Transverse colon (tissue), 4 donors: ENCODE measurements at regions not wholly inside any gene's neighbourhood (a gene's known extent, or its start where the extent isn't known, plus 50 kb on each side); places are given as distances from the start of the nearest gene placed in this dataset.

Source experiments
- EP300 ChIP-seq: sonication (generic); formaldehyde crosslinking; IDR thresholded peaks from one replicate; pipeline ENCODE4 v1.6.1; 2017; ENCODE audit warnings: antibody characterized with exemption, low read depth
- POLR2A ChIP-seq: fragments of 450-650 bp; IDR thresholded peaks from one replicate; pipeline ENCODE4 v1.6.1; 2016; ENCODE audit warnings: antibody characterized with exemption, mild to moderate bottlenecking, moderate library complexity
- POLR2AphosphoS5 ChIP-seq, 3 donors: sonication (generic); formaldehyde crosslinking; IDR thresholded peaks; one replicate each; pipeline ENCODE4 v1.6.1; 2016; ENCODE audit warnings: antibody characterized with exemption in 3 of 3
- TF ChIP-seq, protein P1 (sequence below), 5 experiments: fragments of 200-600 bp in 3 of 5; fragments of 450-650 bp in 2 of 5; sonication (generic) in 3 of 5; IDR thresholded peaks; 1 replicate in 2 of 5; 2 replicates in 3 of 5; pipeline ENCODE4 v1.5.1; 2016 to 2017; ENCODE audit warnings: antibody characterized with exemption in 5 of 5, inconsistent platforms in 3 of 5, mild to moderate bottlenecking in 2 of 5, moderate library complexity in 1 of 5

DNA sequence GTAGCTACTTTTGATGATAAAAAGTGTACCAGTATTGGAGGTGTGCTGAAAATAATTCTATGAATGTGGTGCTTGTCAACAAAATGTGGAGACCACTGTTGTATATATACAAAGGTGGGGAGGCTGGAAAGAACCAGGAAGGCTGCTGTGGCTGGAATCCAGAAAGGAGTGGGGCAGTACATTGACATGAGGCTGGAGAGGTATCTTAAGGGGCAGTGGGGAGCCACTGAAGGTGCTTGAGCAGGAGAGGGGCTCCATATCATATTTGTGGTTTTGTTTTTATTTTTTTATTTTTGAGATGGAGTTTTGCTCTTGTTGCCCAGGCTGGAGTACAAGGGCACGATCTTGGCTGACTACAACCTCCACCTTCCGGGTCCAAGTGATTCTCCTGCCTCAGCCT, 87.9 kb upstream of the NEURL1B start:
- TF ChIP-seq, protein P1, sequence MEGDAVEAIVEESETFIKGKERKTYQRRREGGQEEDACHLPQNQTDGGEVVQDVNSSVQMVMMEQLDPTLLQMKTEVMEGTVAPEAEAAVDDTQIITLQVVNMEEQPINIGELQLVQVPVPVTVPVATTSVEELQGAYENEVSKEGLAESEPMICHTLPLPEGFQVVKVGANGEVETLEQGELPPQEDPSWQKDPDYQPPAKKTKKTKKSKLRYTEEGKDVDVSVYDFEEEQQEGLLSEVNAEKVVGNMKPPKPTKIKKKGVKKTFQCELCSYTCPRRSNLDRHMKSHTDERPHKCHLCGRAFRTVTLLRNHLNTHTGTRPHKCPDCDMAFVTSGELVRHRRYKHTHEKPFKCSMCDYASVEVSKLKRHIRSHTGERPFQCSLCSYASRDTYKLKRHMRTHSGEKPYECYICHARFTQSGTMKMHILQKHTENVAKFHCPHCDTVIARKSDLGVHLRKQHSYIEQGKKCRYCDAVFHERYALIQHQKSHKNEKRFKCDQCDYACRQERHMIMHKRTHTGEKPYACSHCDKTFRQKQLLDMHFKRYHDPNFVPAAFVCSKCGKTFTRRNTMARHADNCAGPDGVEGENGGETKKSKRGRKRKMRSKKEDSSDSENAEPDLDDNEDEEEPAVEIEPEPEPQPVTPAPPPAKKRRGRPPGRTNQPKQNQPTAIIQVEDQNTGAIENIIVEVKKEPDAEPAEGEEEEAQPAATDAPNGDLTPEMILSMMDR (IDR thresholded peaks at IDR 0.05) = no peak
- TF ChIP-seq POLR2A (no peak), POLR2AphosphoS5 (IDR thresholded peaks at IDR 0.05) (no peak), EP300 (no peak)
